Keratinocyte (primary cell): ENCODE measurements at regions not wholly inside any gene's neighbourhood (a gene's known extent, or its start where the extent isn't known, plus 50 kb on each side); places are given as distances from the start of the nearest gene placed in this dataset.

Experiments
- EZH2 ChIP-seq: IDR thresholded peaks from one replicate; pipeline ENCODE4 v1.6.1; 2012; ENCODE audit warnings: inconsistent platforms, mild to moderate bottlenecking, low read length, moderate library complexity
- TF ChIP-seq, protein P1 (sequence below), 3 experiments: IDR thresholded peaks in 1 of 3; conservative IDR thresholded peaks in 1 of 3; optimal IDR thresholded peaks in 1 of 3; 2 replicates in 2 of 3; 3 replicates in 1 of 3; pipeline versions ENCODE3 to v1.5.1; 2011; ENCODE audit warnings: low read length in 3 of 3, mild to moderate bottlenecking in 3 of 3, moderate library complexity in 2 of 3, control low read depth in 1 of 3, inconsistent platforms in 1 of 3; ENCODE audit not compliant: insufficient read depth in 2 of 3; ENCODE audit errors: extremely low read depth in 1 of 3

DNA sequence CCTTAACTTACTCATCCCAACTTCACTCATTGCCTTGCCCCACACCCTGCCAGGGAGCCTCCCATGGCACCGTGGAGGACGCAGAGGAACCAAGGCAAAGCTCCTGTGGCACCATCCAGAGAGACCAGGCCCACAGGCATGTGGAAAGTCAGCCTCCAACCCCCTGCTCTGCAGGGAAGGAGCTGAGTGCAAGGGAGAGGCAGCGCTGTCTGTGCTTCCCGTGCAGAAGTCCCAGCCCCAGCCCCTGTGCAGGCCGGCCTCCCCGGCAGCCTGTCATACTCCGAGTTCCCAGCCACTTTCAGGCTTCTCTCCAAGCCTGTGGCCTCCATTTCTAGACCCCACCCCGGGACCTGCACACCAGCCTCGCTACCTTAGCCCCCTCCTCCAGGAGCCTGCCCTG is 106.4 kb downstream of the SINHCAF start:
- TF ChIP-seq, protein P1, sequence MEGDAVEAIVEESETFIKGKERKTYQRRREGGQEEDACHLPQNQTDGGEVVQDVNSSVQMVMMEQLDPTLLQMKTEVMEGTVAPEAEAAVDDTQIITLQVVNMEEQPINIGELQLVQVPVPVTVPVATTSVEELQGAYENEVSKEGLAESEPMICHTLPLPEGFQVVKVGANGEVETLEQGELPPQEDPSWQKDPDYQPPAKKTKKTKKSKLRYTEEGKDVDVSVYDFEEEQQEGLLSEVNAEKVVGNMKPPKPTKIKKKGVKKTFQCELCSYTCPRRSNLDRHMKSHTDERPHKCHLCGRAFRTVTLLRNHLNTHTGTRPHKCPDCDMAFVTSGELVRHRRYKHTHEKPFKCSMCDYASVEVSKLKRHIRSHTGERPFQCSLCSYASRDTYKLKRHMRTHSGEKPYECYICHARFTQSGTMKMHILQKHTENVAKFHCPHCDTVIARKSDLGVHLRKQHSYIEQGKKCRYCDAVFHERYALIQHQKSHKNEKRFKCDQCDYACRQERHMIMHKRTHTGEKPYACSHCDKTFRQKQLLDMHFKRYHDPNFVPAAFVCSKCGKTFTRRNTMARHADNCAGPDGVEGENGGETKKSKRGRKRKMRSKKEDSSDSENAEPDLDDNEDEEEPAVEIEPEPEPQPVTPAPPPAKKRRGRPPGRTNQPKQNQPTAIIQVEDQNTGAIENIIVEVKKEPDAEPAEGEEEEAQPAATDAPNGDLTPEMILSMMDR (optimal IDR thresholded peaks at IDR 0.05 in 1 of 3, IDR thresholded peaks at IDR 0.05 in 1 of 3, conservative IDR thresholded peaks at IDR 0.05 in 1 of 3; ENCODE audit: extremely low read depth in 1 of 3, insufficient read depth in 2 of 3, low read length in 3 of 3), result no peak
- no peak for TF ChIP-seq EZH2
